CD4-positive, alpha-beta T cell treated with Interleukin-2 at 100 ng/mL for 4 hours (primary cell): ENCODE measurements at regions not wholly inside any gene's neighbourhood (a gene's known extent, or its start where the extent isn't known, plus 50 kb on each side); places are given as distances from the start of the nearest gene placed in this dataset.

Experiments used
- DNase-seq: peaks from one replicate; pipeline ENCODE4 v3.0.0-alpha.2; 2020; ENCODE audit warnings: low spot score

GRCh38 chr20:52818491-52818890 lies 153.7 kb upstream of the TSHZ2 start:
- DNase-seq: no peak

DNA sequence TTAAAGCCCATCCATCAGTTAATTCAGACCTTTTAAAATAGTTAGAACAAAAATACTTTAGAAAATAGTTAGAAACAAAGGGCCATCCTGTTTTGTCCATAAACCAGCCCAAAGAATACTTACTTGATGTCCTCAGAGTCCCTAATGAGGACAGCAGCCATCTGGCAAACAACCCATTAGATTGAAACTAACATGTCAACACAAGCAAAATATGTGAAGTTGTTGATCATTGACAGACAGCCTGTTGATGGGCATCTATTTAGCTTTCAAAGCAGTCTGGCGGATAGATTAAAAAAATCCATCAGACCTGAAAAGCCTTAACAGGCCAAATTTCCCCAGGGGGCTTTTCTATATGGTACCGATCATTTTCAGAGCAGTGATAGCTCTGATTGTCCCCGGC lies 154.2 kb upstream of the TSHZ2 start:
- DNase-seq: no peak

GRCh38 chr20:52817511-52817910 lies 154.6 kb upstream of the TSHZ2 start:
- no peak for DNase-seq

DNA sequence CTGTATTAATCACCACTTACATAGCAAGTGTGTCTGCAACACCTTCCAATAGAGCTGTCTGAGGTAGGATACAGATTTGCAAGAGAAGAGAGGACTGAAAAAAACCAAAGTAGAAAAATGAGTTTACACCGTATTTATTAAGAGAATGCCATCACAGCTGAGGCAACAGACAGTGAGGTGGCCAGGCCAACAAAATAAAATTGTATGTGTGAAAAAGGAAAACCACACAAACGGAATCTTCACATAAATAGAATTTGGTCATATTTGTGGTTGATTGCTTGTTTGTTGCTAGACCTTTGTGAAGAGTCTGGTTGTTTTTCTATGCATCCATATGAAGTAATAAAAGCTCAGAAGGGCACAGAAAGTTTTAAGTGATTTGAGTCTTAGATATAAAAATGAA lies 157.8 kb upstream of the TSHZ2 start:
- DNase-seq: no peak

DNA sequence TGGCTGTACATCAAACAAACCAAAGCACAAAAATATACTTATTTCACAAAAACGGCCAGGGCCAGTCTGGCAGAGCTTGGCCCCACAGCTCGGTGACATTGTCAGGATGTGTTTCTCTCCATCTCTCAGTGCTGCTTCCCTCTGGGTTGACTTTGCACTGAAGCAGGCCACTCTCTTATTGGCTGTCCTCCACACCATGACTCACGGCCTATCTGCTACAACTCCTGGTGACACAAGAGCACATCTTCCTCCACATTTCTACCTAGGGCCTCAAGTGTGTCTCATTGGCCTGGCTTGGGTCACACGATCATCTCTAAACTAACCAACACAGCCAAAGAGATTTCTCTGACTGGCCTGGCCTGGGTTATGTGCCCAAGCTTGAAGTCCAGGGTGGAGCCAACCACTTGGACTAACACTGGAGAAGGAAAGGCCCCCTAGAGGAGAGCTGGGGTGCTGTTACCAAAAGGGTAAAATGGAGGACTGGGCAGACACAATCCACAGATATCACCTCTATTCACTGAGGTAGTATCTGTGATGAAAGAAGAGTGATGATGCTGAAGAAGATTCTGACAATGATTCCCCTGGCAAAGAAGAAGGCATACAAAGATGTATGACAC lies 159.8 kb upstream of the TSHZ2 start:
- no peak for DNase-seq

GRCh38 chr20:52809003-52809402 lies 163.2 kb upstream of the TSHZ2 start:
- DNase-seq: no peak

GRCh38 chr20:52806918-52807317 lies 165.2 kb upstream of the TSHZ2 start:
- no peak for DNase-seq

DNA sequence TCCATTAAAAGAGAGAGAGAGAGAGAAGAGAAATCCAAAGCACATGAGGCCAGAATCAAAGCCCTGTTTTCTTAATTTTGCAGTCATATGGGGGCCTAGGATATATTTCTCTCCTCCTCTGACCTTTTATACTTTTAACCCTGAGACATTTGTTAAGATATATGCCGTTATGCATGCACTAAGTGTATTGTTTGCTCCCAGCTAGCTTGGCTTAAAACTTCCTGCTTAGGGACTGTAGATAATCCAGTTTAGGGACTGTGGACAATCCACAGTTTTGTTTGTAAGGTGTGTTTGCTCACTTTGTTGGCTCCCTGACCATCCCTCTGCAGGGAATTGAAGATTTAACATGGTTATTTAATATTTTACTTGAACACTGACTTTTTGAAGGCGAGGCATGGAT lies 166.3 kb upstream of the TSHZ2 start:
- no peak for DNase-seq

- no peak for DNase-seq
Observed at GRCh38 chr20:52805296-52805571, 166.9 kb upstream of the TSHZ2 start.

DNA sequence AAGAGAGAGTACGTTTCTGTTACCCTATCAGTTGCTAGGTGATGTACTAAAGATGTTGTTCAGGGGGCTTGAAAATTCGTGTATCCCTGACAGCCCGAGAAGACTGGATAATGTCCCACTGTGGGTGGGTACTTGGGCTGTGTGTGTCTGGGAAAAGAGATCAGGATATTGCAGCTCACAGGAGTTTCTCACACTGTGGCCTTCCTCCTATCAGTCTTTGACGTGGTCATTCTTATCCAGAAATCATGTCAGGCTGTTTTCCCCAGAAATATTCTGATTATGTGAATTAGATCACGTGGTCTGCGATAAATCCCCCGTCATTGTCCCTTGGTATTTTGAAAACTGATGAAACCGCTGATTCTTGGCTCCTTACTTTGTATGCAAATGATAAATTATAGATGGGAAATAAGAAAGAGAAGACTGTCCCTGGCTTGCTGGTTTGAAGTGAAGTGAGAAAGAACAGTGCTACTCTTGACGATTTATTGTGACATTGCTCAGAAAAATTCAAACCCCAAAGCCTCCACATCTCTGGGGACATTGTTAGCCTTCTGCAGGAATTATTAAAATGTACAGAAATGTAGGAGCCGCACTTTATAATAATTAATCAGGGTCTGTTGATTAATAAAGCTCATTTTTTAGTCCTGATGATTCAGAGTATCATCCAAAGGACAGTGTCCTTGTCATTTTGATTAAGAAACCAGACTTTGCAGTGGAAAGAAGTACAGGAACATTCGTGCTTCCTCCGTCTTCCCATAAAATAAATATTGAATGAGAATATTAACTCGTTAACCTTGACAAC lies 167.5 kb upstream of the TSHZ2 start:
- no peak for DNase-seq

DNA sequence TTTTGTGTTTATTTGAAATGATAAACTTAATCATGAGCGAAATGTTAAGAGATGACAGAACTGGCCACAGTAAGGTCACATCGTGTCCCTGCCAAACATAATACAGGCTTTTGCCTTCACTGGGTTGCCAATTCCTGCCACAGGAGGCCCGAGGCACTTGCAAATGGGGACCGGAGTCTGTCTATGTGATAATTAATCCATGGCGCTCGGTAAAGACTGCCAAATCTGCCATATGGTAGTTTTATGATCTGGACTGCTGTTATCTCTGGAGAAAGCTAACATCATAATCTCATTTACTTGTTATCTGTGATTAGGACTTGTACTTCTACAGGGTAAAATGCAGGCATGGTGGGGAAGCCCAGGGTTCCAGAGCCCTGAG lies 170.5 kb upstream of the TSHZ2 start:
- no peak for DNase-seq

- DNase-seq: no peak
Observed at GRCh38 chr20:52800734-52801627, 171.2 kb upstream of the TSHZ2 start.

DNA sequence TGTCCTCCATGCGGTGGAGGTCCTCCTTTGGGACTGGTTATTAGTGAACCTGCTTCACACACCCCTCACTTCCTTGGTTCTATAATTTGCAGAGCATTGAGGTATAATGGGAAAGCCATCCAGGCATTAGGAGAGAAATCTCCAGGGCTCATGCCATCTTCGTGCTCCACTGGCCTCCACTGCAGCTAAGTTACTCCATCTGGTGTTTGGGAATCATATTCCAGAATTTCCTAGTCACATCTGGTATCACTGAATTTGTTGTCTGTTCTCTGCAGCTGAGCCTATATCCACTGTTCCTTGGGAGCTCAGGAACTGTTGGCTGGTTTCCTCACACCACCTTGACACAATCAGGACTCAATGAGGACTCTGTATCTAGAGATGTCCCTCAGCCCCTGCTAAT lies 173.0 kb upstream of the TSHZ2 start:
- no peak for DNase-seq

DNA sequence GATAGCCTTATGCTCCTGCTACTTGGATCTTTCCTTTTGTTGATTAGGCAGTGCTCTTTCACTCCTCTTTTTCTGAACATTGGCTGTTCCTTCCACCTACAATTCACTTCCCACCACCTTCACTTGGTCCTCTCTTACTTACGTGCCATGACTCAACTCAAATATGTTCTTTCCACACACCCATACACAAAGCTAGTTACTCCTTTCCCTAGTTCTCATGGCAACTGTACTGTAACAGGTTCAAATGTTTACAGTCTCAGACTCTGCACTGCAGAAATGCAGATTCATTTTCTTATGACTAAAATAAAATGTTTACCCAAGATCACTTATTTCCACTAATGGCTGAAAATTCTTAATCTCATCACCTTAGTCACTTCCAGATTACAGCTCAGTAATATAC lies 174.0 kb upstream of the TSHZ2 start:
- no peak for DNase-seq

- DNase-seq: no peak
Observed at GRCh38 chr20:52794853-52795252, 177.3 kb upstream of the TSHZ2 start.

GRCh38 chr20:52793339-52793963 lies 178.7 kb upstream of the TSHZ2 start:
- DNase-seq: no peak

GRCh38 chr20:52791091-52791490 lies 181.1 kb upstream of the TSHZ2 start:
- no peak for DNase-seq

DNA sequence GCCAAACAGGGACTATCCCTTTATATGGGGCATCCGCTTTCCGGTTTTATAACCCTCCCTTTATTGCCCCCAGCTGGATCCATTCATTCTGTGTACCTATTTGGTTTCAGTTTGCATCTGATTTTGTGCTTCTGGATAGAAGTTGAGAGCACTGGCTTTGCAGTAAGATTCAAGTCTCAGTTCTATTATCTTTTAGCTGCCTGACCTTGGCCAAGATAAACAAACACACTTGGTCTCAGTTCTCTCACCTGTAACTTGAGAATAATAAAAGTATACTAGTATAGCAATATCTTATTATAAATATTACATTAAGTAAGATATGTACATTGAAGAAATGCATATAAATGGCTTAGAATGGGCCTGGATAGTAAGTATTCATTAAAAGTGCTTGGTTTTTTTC lies 182.4 kb upstream of the TSHZ2 start:
- no peak for DNase-seq

- DNase-seq: no peak
Observed at GRCh38 chr20:52787962-52788361, 184.2 kb upstream of the TSHZ2 start.

GRCh38 chr20:52787216-52787615 lies 184.9 kb upstream of the TSHZ2 start:
- DNase-seq: no peak

GRCh38 chr20:52785679-52786078 lies 186.5 kb upstream of the TSHZ2 start:
- DNase-seq: no peak

GRCh38 chr20:52783769-52784168 lies 188.4 kb upstream of the TSHZ2 start:
- peak; percentile 4 for DNase-seq

GRCh38 chr20:52780462-52780861 lies 191.7 kb upstream of the TSHZ2 start:
- DNase-seq: no peak
